Ovary (tissue), 3 donors: ENCODE measurements at regions not wholly inside any gene's neighbourhood (a gene's known extent, or its start where the extent isn't known, plus 50 kb on each side); places are given as distances from the start of the nearest gene placed in this dataset.

Experiments
- CTCF ChIP-seq, 3 donors: fragments of 450-650 bp in 2 of 3; fragments of 200-600 bp in 1 of 3; IDR thresholded peaks; one replicate each; pipeline versions ENCODE4 v1.5.1 to v1.8.0; 2016 to 2022; ENCODE audit warnings: antibody characterized with exemption in 3 of 3, mild to moderate bottlenecking in 1 of 3
- EP300 ChIP-seq: sonication (generic); formaldehyde crosslinking; IDR thresholded peaks from one replicate; pipeline ENCODE4 v1.6.1; 2017; ENCODE audit warnings: antibody characterized with exemption
- POLR2A ChIP-seq: fragments of 450-650 bp; IDR thresholded peaks from one replicate; pipeline ENCODE4 v1.6.1; 2017; ENCODE audit warnings: antibody characterized with exemption, mild to moderate bottlenecking, moderate library complexity
- donor health status: DM: no; HTN: no; CAD: no.

GRCh38 chr20:23283096-23283850 is 67.3 kb upstream of the NXT1 start:
- TF ChIP-seq POLR2A, result no peak
- TF ChIP-seq CTCF (IDR thresholded peaks at IDR 0.05), result no peak
- TF ChIP-seq EP300, result no peak
